GM12878 (cell line): ENCODE measurements at regions not wholly inside any gene's neighbourhood (a gene's known extent, or its start where the extent isn't known, plus 50 kb on each side); places are given as distances from the start of the nearest gene placed in this dataset.

Source experiments
- ATAC-seq: fragments of 200-7000 bp; cut with Tn5 transposase; 3 replicates; pipeline ENCODE4 v1.9.1; 2020; ENCODE audit warnings: mild to moderate bottlenecking, moderate library complexity
- BruUV-seq: library from RNA; stranded (reverse); fragments of 400-500 nt; replicated peaks from 2 replicates; lab custom pipeline; 2021; lab: Mats Ljungman, UMichigan
- CTCF ChIA-PET: fragments of 300-600 bp; sonication (Branson Sonifier 250); formaldehyde crosslinking; extraction: SDS; loops from one replicate; lab custom pipeline; 2021; ENCODE audit warnings: inconsistent platforms; lab: Yijun Ruan, JAX
- POLR2A ChIA-PET: fragments of 350-600 bp; formaldehyde crosslinking; extraction: SDS; loops from one replicate; lab custom pipeline; 2021; ENCODE audit warnings: inconsistent platforms; lab: Charles Lee
- RAD21 ChIA-PET: fragments of 300-600 bp; sonication (Branson Sonifier 250); formaldehyde crosslinking; loops from one replicate; lab custom pipeline; 2023; ENCODE audit warnings: antibody characterized with exemption; ENCODE audit not compliant: unreplicated experiment; lab: Charles Lee
- SMC1A ChIA-PET: fragments of 300-600 bp; sonication (Branson Sonifier 250); formaldehyde crosslinking; loops from one replicate; lab custom pipeline; 2023; ENCODE audit not compliant: unreplicated experiment, uncharacterized antibody; lab: Charles Lee
- DNase-seq: peaks from one replicate; pipeline ENCODE4 v3.0.0-alpha.2; 2011; ENCODE audit warnings: low read depth, low spot score
- FAIRE-seq: peaks from 3 replicates; lab custom pipeline; 2011; peaks lifted over from hg19 to GRCh38; lab: Jason Lieb, UNC
- H2AFZ ChIP-seq: 2 replicates; pipeline ENCODE4 v1.6.0; 2011; ENCODE audit warnings: low read depth, low read length, control low read depth; ENCODE audit not compliant: control insufficient read depth
- H3K27ac ChIP-seq: 2 replicates; pipeline ENCODE4 v1.5.1; 2011; ENCODE audit warnings: control low read depth; ENCODE audit not compliant: control insufficient read depth, insufficient read depth
- H3K27me3 ChIP-seq, 2 experiments: replicated peaks in 1 of 2; 2 replicates each; pipeline versions ENCODE4 v1.6.0 to v1.6.1; 2011; ENCODE audit warnings: low read length in 1 of 2; ENCODE audit not compliant: control insufficient read depth in 2 of 2, insufficient read depth in 2 of 2
- H3K36me3 ChIP-seq, 2 experiments: 2 replicates each; pipeline ENCODE4 v1.5.1; 2011; ENCODE audit warnings: low read length in 1 of 2; ENCODE audit not compliant: control insufficient read depth in 2 of 2, insufficient read depth in 2 of 2
- H3K4me1 ChIP-seq: 2 replicates; pipeline ENCODE4 v1.6.1; 2011; ENCODE audit warnings: mild to moderate bottlenecking, low read length, moderate library complexity, mixed read lengths; ENCODE audit not compliant: control insufficient read depth, insufficient read depth
- H3K4me2 ChIP-seq: 2 replicates; pipeline ENCODE4 v1.6.0; 2011; ENCODE audit warnings: control low read depth; ENCODE audit not compliant: control insufficient read depth, insufficient read depth
- H3K4me3 ChIP-seq: fragments of 200-600 bp; sonication (generic); 2 replicates; pipeline ENCODE4 v1.5.1; 2016
- H3K79me2 ChIP-seq: 2 replicates; pipeline ENCODE4 v1.6.0; 2011; ENCODE audit warnings: low read length; ENCODE audit not compliant: control insufficient read depth, insufficient read depth
- H3K9ac ChIP-seq: 2 replicates; pipeline ENCODE4 v1.8.0; 2011; ENCODE audit warnings: low read length, control low read depth, mixed read lengths; ENCODE audit not compliant: control insufficient read depth, insufficient read depth
- H3K9me3 ChIP-seq: replicated peaks from 3 replicates; pipeline ENCODE4 v1.5.1; 2011; ENCODE audit warnings: mild to moderate bottlenecking, low read length; ENCODE audit not compliant: control insufficient read depth, insufficient read depth
- H4K20me1 ChIP-seq: 2 replicates; pipeline ENCODE4 v1.6.0; 2011; ENCODE audit not compliant: control insufficient read depth, insufficient read depth
- CBFB ChIP-seq: IDR thresholded peaks from 2 replicates; pipeline ENCODE4 v1.6.1; 2016; ENCODE audit warnings: antibody characterized with exemption, low read depth
- E4F1 ChIP-seq: fragments of 450-650 bp; IDR thresholded peaks from 2 replicates; pipeline ENCODE4 v1.6.1; 2018; ENCODE audit warnings: borderline replicate concordance, mild to moderate bottlenecking; ENCODE audit not compliant: partially characterized antibody
- ZNF207 ChIP-seq: fragments of 450-650 bp; IDR thresholded peaks from 2 replicates; pipeline ENCODE4 v1.6.1; 2014; ENCODE audit warnings: antibody characterized with exemption, mild to moderate bottlenecking, borderline replicate concordance
- WGBS: methylation state at CpG from one replicate; pipeline ENCODE4 v1.1.6; 2016; ENCODE audit warnings: low lambda C conversion rate; ENCODE audit not compliant: insufficient replicate concordance, insufficient coverage; ENCODE audit errors: missing lambda C conversion rate; 5-methylcytosine and 5-hydroxymethylcytosine counted together
- in situ Hi-C: fragments of 300-500 bp; cut with MboI; formaldehyde crosslinking; loops from 9 replicates; pipeline ENCODE4 v1.14.3; 2018; ENCODE audit warnings: mixed read lengths
- intact Hi-C: fragments of 100-400 bp; cut with micrococcal nuclease; formaldehyde crosslinking; loops from one replicate; pipeline ENCODE4 v1.14.2; 2022; ENCODE audit not compliant: unreplicated experiment
- TF ChIP-seq, protein P1 (sequence below): fragments of 450-650 bp; IDR thresholded peaks from 2 replicates; pipeline ENCODE4 v1.6.1; 2017; ENCODE audit warnings: low read depth, mild to moderate bottlenecking, moderate library complexity

GRCh38 chr10:2972810-2973209 lies 94.5 kb upstream of the PFKP start:
- H3K4me3 ChIP-seq, result no peak overlapping the region
- WGBS, result 58% methylated on average over 8 of the region's 8 CpGs
- no peaks in the 10 kb centered on the region for H4K20me1 ChIP-seq
- intact Hi-C loops (no loop called here), in situ Hi-C loops (no loop called here)
- RAD21 ChIA-PET, result no interaction called here
- SMC1A ChIA-PET, result interaction anchor here (1.1 to 1.4 kb wide), 2 partner anchors 25 to 70 kb away, joined by 3 to 4 read pairs; no protein-coding TSS in a partner anchor
- H3K79me2 ChIP-seq, result no peaks in the 10 kb centered on the region
- no peaks in the 10 kb centered on the region for H3K4me1 ChIP-seq
- H2AFZ ChIP-seq, result no peak overlapping the region
- BruUV-seq, result no TSS peak
- H3K27ac ChIP-seq, result no peak overlapping the region
- ATAC-seq (no peak), FAIRE-seq (no peak), DNase-seq (no peak)
- CTCF ChIA-PET, result interaction anchor here (1.1 kb wide), 1 partner anchor 70 kb away, joined by 4 read pairs; no protein-coding TSS in a partner anchor
- H3K9ac ChIP-seq, result no peak overlapping the region
- POLR2A ChIA-PET, result no interaction called here
- no peak overlapping the region for H3K4me2 ChIP-seq
- peaks cover 1 to 5% of the 10 kb centered on the region in 2 experiments; a peak in 1 of 4 replicates for H3K27me3 ChIP-seq
- H3K9me3 ChIP-seq, result no peaks in the 10 kb centered on the region
- TF ChIP-seq, protein P1, sequence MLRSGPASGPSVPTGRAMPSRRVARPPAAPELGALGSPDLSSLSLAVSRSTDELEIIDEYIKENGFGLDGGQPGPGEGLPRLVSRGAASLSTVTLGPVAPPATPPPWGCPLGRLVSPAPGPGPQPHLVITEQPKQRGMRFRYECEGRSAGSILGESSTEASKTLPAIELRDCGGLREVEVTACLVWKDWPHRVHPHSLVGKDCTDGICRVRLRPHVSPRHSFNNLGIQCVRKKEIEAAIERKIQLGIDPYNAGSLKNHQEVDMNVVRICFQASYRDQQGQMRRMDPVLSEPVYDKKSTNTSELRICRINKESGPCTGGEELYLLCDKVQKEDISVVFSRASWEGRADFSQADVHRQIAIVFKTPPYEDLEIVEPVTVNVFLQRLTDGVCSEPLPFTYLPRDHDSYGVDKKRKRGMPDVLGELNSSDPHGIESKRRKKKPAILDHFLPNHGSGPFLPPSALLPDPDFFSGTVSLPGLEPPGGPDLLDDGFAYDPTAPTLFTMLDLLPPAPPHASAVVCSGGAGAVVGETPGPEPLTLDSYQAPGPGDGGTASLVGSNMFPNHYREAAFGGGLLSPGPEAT, result no peak
- TF ChIP-seq ZNF207, result no peak
- TF ChIP-seq E4F1, result no peak
- no peak for TF ChIP-seq CBFB
- H3K36me3 ChIP-seq, result no peaks in the 10 kb centered on the region
